Caki2 (cell line): ENCODE measurements at regions not wholly inside any gene's neighbourhood (a gene's known extent, or its start where the extent isn't known, plus 50 kb on each side); places are given as distances from the start of the nearest gene placed in this dataset.

ENCODE experiments used
- DNase-seq: peaks from one replicate; pipeline ENCODE4 v3.0.0-alpha.2; 2015; ENCODE audit warnings: low read depth
- in situ Hi-C: cut with HindIII; loops from 2 replicates; pipeline ENCODE4 v1.10.0; 2016; ENCODE audit warnings: low sequenced_read_pairs, low pct_unique_long_range_greater_than_20kb, mixed read lengths

GRCh38 chr12:45547132-45547531, 182.4 kb upstream of the ARID2 start:
- in situ Hi-C loops = no loop called here
- no peak for DNase-seq

- in situ Hi-C loops = no loop called here
Observed at GRCh38 chr12:45547822-45548221, 181.7 kb upstream of the ARID2 start.

GRCh38 chr12:45548426-45548825, 181.1 kb upstream of the ARID2 start:
- no peak for DNase-seq
- in situ Hi-C loops = no loop called here

More at GRCh38 chr12:45547822-45548221, 181.7 kb upstream of the ARID2 start:
- no peak for DNase-seq

GRCh38 chr12:45549337-45549902, 180.1 kb upstream of the ARID2 start:
- in situ Hi-C loops = no loop called here
- DNase-seq = no peak

- in situ Hi-C loops = no loop called here
Observed at GRCh38 chr12:45553204-45553603, 176.3 kb upstream of the ARID2 start.

GRCh38 chr12:45557016-45557415, 172.5 kb upstream of the ARID2 start:
- DNase-seq = no peak
- in situ Hi-C loops = no loop called here

More at GRCh38 chr12:45553204-45553603, 176.3 kb upstream of the ARID2 start:
- no peak for DNase-seq

- no peak for DNase-seq
- in situ Hi-C loops = no loop called here
Observed at GRCh38 chr12:45558353-45558752, 171.2 kb upstream of the ARID2 start.

DNA sequence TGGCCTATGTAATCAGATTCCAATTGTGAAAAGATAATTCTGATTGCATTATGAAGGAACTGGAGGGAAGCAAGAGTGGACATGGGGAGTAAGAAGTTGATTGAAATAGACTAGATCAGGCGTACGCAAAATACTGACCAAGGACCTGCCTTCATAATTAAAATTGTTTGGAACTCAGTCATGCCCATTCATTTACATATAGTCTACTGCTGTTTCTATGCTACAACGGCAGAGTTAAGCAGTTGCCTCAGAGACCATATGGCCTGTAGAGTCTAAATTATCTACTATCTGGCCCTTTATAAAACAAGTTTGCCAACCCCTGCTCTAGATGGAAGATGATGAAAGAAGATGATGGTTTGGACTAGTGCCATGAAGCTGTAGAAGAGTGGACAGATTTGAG, 170.0 kb upstream of the ARID2 start:
- in situ Hi-C loops = no loop called here
- DNase-seq = no peak

DNA sequence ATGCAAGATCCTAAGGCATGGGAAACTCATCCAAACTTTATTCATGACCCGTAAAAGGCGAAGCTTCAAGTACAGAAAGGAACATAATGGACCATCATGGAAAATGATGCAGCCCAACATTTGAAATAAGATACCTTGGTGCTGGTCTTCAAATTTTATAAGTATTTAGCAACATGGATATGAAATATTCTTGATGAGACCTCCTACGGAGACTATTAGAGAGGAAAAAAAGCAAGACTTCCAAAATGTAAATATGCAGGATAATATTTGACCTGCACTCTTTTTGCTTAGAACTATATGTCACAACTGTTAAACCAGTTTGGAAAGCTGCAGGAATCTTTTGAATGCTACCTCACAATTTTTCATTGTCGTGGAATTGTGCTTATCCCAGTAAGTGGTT, 168.8 kb upstream of the ARID2 start:
- no peak for DNase-seq
- in situ Hi-C loops = no loop called here

DNA sequence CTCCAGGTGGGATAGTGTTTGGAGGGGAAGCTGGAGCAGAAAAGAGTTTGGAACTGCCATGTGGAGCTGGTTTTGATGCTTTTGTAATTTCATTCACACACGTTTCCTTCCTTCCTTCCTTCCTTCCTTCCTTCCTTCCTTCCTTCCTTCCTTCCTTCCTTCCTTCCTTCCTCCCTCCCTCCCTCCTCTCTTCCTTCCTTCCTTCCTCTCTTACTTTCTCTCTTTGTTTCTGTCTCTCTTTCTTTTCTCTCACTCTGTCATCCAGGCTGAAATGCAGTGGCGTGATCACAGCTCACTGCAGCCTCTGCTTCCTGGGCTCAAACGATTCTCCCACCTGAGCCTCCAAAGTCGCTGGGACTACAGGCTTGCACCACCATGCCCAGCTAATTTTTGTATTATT, 168.0 kb upstream of the ARID2 start:
- no peak for DNase-seq
- in situ Hi-C loops = no loop called here

- no peak for DNase-seq
- in situ Hi-C loops = no loop called here
Observed at GRCh38 chr12:45565590-45565989, 163.9 kb upstream of the ARID2 start.

DNA sequence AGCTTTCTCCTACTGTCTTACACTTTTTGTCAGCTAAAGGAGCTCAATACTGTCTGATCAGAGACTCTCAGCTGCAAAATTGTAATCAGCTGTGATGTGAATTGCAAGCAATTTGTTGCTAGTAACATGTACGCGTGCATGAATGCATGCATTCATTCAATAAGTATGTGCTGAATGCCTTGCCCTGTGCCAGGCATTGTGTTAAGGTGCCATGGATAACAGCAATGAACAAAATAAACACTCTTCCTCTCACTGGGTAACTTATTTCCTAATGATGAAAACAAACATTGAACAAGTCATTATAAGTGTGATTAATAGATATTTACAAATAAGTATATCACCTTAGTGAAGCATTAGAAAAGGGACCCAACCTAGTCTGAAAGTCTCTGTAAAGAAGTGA, 163.2 kb upstream of the ARID2 start:
- in situ Hi-C loops = no loop called here

GRCh38 chr12:45568808-45569207, 160.7 kb upstream of the ARID2 start:
- DNase-seq = no peak
- in situ Hi-C loops = no loop called here

More for the DNA sequence above, 163.2 kb upstream of the ARID2 start:
- DNase-seq = no peak

- no peak for DNase-seq
- in situ Hi-C loops = no loop called here
Observed at GRCh38 chr12:45570501-45570900, 159.0 kb upstream of the ARID2 start.

GRCh38 chr12:45572114-45572513, 157.4 kb upstream of the ARID2 start:
- DNase-seq = no peak
- in situ Hi-C loops = no loop called here

- DNase-seq = no peak
Observed at GRCh38 chr12:45575417-45575816, 154.1 kb upstream of the ARID2 start.

GRCh38 chr12:45575823-45576475, 153.6 kb upstream of the ARID2 start:
- in situ Hi-C loops = no loop called here
- no peak for DNase-seq

More at GRCh38 chr12:45575417-45575816, 154.1 kb upstream of the ARID2 start:
- in situ Hi-C loops = no loop called here

DNA sequence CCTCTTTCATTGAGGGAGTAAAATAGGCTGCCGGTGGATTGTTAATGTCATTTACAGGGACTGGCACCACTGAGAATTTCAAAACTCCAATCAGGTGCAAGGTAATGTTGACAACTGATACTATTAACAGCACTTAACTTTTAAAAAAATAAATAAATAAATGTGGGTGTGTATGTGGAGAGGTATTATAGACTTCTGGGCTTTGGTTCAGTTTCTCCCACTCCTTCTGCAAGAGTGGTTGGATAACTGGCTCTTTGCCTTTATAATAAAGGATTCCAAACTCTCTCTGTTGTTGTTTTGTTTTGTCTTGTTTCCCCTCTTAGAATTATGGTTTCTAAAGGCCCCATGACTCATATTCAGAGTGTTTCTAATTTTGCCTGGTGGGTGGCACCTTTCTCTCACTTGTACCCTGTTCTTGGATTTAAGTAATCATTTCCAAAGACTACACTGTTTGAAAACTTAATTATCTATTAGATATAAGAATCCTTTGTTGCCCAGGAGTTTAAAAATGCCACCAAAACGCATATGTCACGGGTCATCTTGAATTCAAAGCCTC, 151.6 kb upstream of the ARID2 start:
- DNase-seq = no peak
- in situ Hi-C loops = no loop called here

- in situ Hi-C loops = no loop called here
- DNase-seq = no peak
Observed at GRCh38 chr12:45580356-45580969, 149.0 kb upstream of the ARID2 start.
